WTC11 (cell line): ENCODE measurements at regions not wholly inside any gene's neighbourhood (a gene's known extent, or its start where the extent isn't known, plus 50 kb on each side); places are given as distances from the start of the nearest gene placed in this dataset.

Source experiments
- ETV6 ChIP-seq: sonication (generic); formaldehyde crosslinking; IDR thresholded peaks from 2 replicates; pipeline ENCODE4 v1.8.1; 2022; ENCODE audit warnings: mild to moderate bottlenecking, missing genetic modification reagents
- JUN ChIP-seq: sonication (generic); formaldehyde crosslinking; IDR thresholded peaks from 2 replicates; pipeline ENCODE4 v1.8.0; 2023; ENCODE audit warnings: mild to moderate bottlenecking, missing genetic modification reagents
- NFATC4 ChIP-seq: fragments of 250-450 bp; sonication (Bioruptor Pico); IDR thresholded peaks from 2 replicates; pipeline ENCODE4 v1.9.0; 2021; ENCODE audit warnings: mild to moderate bottlenecking
- ZNF263 ChIP-seq: sonication (generic); formaldehyde crosslinking; IDR thresholded peaks from 2 replicates; pipeline ENCODE4 v1.8.1; 2022; ENCODE audit warnings: low read depth, mild to moderate bottlenecking, moderate library complexity, missing genetic modification reagents
- ZNF671 ChIP-seq: fragments of 250-450 bp; sonication (Bioruptor Pico); IDR thresholded peaks from 2 replicates; pipeline ENCODE4 v1.8.0; 2021; ENCODE audit warnings: mild to moderate bottlenecking
- TF ChIP-seq, protein P1 (sequence below): sonication (generic); formaldehyde crosslinking; IDR thresholded peaks from 2 replicates; pipeline ENCODE4 v1.8.0; 2022; ENCODE audit warnings: mild to moderate bottlenecking, missing genetic modification reagents
- TF ChIP-seq, protein P2 (sequence below): fragments of 200-600 bp; IDR thresholded peaks from 2 replicates; pipeline ENCODE4 v1.8.0; 2022; ENCODE audit warnings: antibody characterized with exemption
- TF ChIP-seq, protein P3 (sequence below): sonication (generic); formaldehyde crosslinking; IDR thresholded peaks from 2 replicates; pipeline ENCODE4 v1.8.0; 2023; ENCODE audit warnings: mild to moderate bottlenecking, missing genetic modification reagents
- TF ChIP-seq, protein P4 (sequence below): sonication (generic); formaldehyde crosslinking; IDR thresholded peaks from 2 replicates; pipeline ENCODE4 v1.8.0; 2023; ENCODE audit warnings: missing genetic modification reagents
- TF ChIP-seq, protein P5 (sequence below): sonication (generic); formaldehyde crosslinking; IDR thresholded peaks from 2 replicates; pipeline ENCODE4 v1.8.1; 2022; ENCODE audit warnings: low read depth, missing genetic modification reagents, borderline replicate concordance
- TF ChIP-seq, protein P6 (sequence below): sonication (generic); formaldehyde crosslinking; IDR thresholded peaks from 2 replicates; pipeline ENCODE4 v1.8.0; 2022; ENCODE audit warnings: missing genetic modification reagents

DNA sequence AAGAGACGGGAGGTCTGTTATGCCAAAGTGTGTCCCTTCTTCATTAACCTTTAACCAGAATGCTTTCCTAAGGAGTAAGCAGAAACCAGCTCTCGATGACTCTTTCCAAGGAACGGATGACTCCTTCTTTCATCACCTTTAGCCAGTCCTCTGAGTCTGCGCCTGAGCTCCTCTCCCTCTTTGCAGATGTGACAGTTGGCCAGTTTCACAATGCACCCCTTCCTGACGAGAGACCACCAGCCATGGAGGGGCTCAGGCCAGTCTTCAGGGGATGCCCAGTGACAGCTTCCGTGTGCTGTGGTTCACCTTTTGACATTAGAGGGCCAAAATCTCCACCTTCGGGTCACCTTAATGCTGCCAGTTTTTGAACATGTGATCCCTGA lies 826.1 kb downstream of the TBC1D22A start:
- TF ChIP-seq, protein P1, sequence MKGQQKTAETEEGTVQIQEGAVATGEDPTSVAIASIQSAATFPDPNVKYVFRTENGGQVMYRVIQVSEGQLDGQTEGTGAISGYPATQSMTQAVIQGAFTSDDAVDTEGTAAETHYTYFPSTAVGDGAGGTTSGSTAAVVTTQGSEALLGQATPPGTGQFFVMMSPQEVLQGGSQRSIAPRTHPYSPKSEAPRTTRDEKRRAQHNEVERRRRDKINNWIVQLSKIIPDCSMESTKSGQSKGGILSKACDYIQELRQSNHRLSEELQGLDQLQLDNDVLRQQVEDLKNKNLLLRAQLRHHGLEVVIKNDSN (CRISPR knock-in tag) = no peak
- TF ChIP-seq, protein P2, sequence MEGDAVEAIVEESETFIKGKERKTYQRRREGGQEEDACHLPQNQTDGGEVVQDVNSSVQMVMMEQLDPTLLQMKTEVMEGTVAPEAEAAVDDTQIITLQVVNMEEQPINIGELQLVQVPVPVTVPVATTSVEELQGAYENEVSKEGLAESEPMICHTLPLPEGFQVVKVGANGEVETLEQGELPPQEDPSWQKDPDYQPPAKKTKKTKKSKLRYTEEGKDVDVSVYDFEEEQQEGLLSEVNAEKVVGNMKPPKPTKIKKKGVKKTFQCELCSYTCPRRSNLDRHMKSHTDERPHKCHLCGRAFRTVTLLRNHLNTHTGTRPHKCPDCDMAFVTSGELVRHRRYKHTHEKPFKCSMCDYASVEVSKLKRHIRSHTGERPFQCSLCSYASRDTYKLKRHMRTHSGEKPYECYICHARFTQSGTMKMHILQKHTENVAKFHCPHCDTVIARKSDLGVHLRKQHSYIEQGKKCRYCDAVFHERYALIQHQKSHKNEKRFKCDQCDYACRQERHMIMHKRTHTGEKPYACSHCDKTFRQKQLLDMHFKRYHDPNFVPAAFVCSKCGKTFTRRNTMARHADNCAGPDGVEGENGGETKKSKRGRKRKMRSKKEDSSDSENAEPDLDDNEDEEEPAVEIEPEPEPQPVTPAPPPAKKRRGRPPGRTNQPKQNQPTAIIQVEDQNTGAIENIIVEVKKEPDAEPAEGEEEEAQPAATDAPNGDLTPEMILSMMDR = no peak
- TF ChIP-seq JUN (CRISPR knock-in tag) = no peak
- TF ChIP-seq ETV6 (CRISPR knock-in tag) = no peak
- TF ChIP-seq NFATC4 (CRISPR knock-in tag) = no peak
- TF ChIP-seq ZNF263 (CRISPR knock-in tag) = no peak
- TF ChIP-seq, protein P3, sequence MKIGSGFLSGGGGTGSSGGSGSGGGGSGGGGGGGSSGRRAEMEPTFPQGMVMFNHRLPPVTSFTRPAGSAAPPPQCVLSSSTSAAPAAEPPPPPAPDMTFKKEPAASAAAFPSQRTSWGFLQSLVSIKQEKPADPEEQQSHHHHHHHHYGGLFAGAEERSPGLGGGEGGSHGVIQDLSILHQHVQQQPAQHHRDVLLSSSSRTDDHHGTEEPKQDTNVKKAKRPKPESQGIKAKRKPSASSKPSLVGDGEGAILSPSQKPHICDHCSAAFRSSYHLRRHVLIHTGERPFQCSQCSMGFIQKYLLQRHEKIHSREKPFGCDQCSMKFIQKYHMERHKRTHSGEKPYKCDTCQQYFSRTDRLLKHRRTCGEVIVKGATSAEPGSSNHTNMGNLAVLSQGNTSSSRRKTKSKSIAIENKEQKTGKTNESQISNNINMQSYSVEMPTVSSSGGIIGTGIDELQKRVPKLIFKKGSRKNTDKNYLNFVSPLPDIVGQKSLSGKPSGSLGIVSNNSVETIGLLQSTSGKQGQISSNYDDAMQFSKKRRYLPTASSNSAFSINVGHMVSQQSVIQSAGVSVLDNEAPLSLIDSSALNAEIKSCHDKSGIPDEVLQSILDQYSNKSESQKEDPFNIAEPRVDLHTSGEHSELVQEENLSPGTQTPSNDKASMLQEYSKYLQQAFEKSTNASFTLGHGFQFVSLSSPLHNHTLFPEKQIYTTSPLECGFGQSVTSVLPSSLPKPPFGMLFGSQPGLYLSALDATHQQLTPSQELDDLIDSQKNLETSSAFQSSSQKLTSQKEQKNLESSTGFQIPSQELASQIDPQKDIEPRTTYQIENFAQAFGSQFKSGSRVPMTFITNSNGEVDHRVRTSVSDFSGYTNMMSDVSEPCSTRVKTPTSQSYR (CRISPR knock-in tag) = no peak
- TF ChIP-seq, protein P4, sequence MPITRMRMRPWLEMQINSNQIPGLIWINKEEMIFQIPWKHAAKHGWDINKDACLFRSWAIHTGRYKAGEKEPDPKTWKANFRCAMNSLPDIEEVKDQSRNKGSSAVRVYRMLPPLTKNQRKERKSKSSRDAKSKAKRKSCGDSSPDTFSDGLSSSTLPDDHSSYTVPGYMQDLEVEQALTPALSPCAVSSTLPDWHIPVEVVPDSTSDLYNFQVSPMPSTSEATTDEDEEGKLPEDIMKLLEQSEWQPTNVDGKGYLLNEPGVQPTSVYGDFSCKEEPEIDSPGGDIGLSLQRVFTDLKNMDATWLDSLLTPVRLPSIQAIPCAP = no peak
- TF ChIP-seq, protein P5, sequence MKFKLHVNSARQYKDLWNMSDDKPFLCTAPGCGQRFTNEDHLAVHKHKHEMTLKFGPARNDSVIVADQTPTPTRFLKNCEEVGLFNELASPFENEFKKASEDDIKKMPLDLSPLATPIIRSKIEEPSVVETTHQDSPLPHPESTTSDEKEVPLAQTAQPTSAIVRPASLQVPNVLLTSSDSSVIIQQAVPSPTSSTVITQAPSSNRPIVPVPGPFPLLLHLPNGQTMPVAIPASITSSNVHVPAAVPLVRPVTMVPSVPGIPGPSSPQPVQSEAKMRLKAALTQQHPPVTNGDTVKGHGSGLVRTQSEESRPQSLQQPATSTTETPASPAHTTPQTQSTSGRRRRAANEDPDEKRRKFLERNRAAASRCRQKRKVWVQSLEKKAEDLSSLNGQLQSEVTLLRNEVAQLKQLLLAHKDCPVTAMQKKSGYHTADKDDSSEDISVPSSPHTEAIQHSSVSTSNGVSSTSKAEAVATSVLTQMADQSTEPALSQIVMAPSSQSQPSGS (CRISPR knock-in tag) = no peak
- TF ChIP-seq, protein P6, sequence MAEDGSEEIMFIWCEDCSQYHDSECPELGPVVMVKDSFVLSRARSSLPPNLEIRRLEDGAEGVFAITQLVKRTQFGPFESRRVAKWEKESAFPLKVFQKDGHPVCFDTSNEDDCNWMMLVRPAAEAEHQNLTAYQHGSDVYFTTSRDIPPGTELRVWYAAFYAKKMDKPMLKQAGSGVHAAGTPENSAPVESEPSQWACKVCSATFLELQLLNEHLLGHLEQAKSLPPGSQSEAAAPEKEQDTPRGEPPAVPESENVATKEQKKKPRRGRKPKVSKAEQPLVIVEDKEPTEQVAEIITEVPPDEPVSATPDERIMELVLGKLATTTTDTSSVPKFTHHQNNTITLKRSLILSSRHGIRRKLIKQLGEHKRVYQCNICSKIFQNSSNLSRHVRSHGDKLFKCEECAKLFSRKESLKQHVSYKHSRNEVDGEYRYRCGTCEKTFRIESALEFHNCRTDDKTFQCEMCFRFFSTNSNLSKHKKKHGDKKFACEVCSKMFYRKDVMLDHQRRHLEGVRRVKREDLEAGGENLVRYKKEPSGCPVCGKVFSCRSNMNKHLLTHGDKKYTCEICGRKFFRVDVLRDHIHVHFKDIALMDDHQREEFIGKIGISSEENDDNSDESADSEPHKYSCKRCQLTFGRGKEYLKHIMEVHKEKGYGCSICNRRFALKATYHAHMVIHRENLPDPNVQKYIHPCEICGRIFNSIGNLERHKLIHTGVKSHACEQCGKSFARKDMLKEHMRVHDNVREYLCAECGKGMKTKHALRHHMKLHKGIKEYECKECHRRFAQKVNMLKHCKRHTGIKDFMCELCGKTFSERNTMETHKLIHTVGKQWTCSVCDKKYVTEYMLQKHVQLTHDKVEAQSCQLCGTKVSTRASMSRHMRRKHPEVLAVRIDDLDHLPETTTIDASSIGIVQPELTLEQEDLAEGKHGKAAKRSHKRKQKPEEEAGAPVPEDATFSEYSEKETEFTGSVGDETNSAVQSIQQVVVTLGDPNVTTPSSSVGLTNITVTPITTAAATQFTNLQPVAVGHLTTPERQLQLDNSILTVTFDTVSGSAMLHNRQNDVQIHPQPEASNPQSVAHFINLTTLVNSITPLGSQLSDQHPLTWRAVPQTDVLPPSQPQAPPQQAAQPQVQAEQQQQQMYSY (CRISPR knock-in tag) = no peak
- no peak for TF ChIP-seq ZNF671 (CRISPR knock-in tag)
